ENCODE measurements at regions not wholly inside any gene's neighbourhood (a gene's known extent, or its start where the extent isn't known, plus 50 kb on each side); places are given as distances from the start of the nearest gene placed in this dataset.

DNA sequence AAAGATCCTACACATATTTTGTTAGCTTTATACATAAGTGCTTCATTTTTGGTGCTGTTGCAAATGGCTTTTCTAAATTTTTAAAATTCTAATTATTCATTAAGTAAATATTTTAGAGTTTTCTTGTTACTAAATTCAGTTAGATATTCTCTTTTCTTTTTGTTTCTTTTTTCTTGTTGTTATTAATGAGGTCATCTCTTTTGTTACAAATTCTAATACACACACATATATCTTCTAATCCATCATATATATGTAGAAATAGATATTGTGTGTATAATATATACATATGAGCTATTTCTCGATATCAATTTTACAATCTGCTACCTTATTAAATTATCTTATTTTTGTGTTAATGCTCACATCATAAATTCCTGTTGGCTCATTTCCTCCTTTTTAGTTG is 255.9 kb downstream of the GALR1 start:
- Histone ChIP-seq H3K4me1 (ENCODE audit: insufficient read depth, insufficient read length) (no peaks in the 10 kb centered on the region), H3K9ac (ENCODE audit: insufficient read length, low read depth) (no peak overlapping the region), H3K36me3 (ENCODE audit: insufficient read depth, insufficient read length, low read length) (no peaks in the 10 kb centered on the region), H3K9me3 (ENCODE audit: insufficient read depth, low read length) (no peaks in the 10 kb centered on the region), H3K4me3 (ENCODE audit: insufficient read length, low read depth) (no peak overlapping the region), H3K27me3 (ENCODE audit: insufficient read depth, insufficient read length) (no peaks in the 10 kb centered on the region)
- no peak for DNase-seq (ENCODE audit: low read depth, low spot score)
- TF ChIP-seq SUZ12 (IDR thresholded peaks at IDR 0.05; ENCODE audit: extremely low read depth, insufficient read depth, insufficient read length) (no peak), YY1 (IDR thresholded peaks at IDR 0.05; ENCODE audit: insufficient read depth, insufficient read length) (no peak), ZNF274 (IDR thresholded peaks at IDR 0.05; ENCODE audit: low read depth, low read length) (no peak)

DNA sequence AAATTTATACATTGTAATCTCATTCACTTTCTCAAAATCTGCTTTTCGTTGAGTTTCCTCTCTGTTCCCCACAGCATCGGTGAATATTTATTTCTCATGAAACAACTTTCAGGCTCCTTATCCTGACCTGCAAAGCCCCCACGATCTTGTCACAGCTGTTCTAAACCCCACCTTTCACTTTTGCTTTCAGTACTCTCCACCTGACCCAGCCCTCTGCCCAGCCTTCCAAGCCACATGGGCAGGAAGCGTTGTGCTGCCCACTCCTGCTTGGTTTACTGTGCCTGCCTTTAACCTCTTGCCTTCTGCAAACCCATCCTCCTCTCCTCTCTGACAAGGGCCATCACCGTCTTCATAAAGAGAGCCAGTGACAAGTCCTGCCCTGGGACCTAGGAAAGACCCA is 262.5 kb downstream of the GALR1 start:
- Histone ChIP-seq H3K27me3 (ENCODE audit: insufficient read depth, insufficient read length) (no peaks in the 10 kb centered on the region), H3K36me3 (ENCODE audit: insufficient read depth, insufficient read length, low read length) (no peaks in the 10 kb centered on the region), H3K9ac (ENCODE audit: insufficient read length, low read depth) (no peak overlapping the region), H3K9me3 (ENCODE audit: insufficient read depth, low read length) (no peaks in the 10 kb centered on the region), H3K4me3 (ENCODE audit: insufficient read length, low read depth) (no peak overlapping the region), H3K4me1 (ENCODE audit: insufficient read depth, insufficient read length) (no peaks in the 10 kb centered on the region)
- DNase-seq (ENCODE audit: low read depth, low spot score) = no peak
- no peak for TF ChIP-seq SUZ12 (IDR thresholded peaks at IDR 0.05; ENCODE audit: extremely low read depth, insufficient read depth, insufficient read length)
- no peak for TF ChIP-seq ZNF274 (IDR thresholded peaks at IDR 0.05; ENCODE audit: low read depth, low read length)
- no peak for TF ChIP-seq YY1 (IDR thresholded peaks at IDR 0.05; ENCODE audit: insufficient read depth, insufficient read length)

- no peak for TF ChIP-seq YY1 (IDR thresholded peaks at IDR 0.05; ENCODE audit: insufficient read depth, insufficient read length)
- TF ChIP-seq ZNF274 (IDR thresholded peaks at IDR 0.05; ENCODE audit: low read depth, low read length) = no peak
- TF ChIP-seq SUZ12 (IDR thresholded peaks at IDR 0.05; ENCODE audit: extremely low read depth, insufficient read depth, insufficient read length) = no peak
- no peak for DNase-seq (ENCODE audit: low read depth, low spot score)
- H3K9ac ChIP-seq (ENCODE audit: insufficient read length, low read depth) = no peak overlapping the region
These were observed 268.3 kb downstream of the GALR1 start for GRCh38 chr18:77517901-77518300.

DNA sequence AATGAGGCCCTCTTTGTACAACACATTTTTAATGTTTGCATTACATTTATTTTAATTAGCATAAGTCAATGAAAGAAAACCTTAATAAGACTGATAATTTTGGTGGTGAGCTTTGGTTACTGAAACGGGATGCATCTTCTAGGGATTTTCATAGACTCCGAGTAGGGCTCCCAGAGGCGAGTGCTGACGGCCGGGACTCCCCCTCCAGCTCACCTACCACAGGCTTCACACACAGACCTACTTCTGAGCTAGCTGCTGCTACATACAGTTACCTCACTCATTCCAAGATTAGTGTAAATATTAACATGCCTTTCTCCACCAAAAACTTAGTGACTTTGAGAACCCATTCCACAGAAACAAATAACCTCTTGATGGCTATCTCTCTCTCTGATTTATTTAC is 271.1 kb downstream of the GALR1 start:
- no peaks in the 10 kb centered on the region for H3K4me1 ChIP-seq (ENCODE audit: insufficient read depth, insufficient read length)
- no peak for DNase-seq (ENCODE audit: low read depth, low spot score)
- H3K4me3 ChIP-seq (ENCODE audit: insufficient read length, low read depth) = no peak overlapping the region
- no peaks in the 10 kb centered on the region for H3K9me3 ChIP-seq (ENCODE audit: insufficient read depth, low read length)
- TF ChIP-seq SUZ12 (IDR thresholded peaks at IDR 0.05; ENCODE audit: extremely low read depth, insufficient read depth, insufficient read length) = no peak
- no peak for TF ChIP-seq ZNF274 (IDR thresholded peaks at IDR 0.05; ENCODE audit: low read depth, low read length)
- no peak for TF ChIP-seq YY1 (IDR thresholded peaks at IDR 0.05; ENCODE audit: insufficient read depth, insufficient read length)
- no peak overlapping the region for H3K9ac ChIP-seq (ENCODE audit: insufficient read length, low read depth)
- H3K27me3 ChIP-seq (ENCODE audit: insufficient read depth, insufficient read length) = no peaks in the 10 kb centered on the region
- no peaks in the 10 kb centered on the region for H3K36me3 ChIP-seq (ENCODE audit: insufficient read depth, insufficient read length, low read length)

More at GRCh38 chr18:77517901-77518300, 268.3 kb downstream of the GALR1 start:
- Histone ChIP-seq H3K4me1 (ENCODE audit: insufficient read depth, insufficient read length) (no peaks in the 10 kb centered on the region), H3K27me3 (ENCODE audit: insufficient read depth, insufficient read length) (no peaks in the 10 kb centered on the region), H3K9me3 (ENCODE audit: insufficient read depth, low read length) (no peaks in the 10 kb centered on the region), H3K4me3 (ENCODE audit: insufficient read length, low read depth) (no peak overlapping the region), H3K36me3 (ENCODE audit: insufficient read depth, insufficient read length, low read length) (no peaks in the 10 kb centered on the region)

DNA sequence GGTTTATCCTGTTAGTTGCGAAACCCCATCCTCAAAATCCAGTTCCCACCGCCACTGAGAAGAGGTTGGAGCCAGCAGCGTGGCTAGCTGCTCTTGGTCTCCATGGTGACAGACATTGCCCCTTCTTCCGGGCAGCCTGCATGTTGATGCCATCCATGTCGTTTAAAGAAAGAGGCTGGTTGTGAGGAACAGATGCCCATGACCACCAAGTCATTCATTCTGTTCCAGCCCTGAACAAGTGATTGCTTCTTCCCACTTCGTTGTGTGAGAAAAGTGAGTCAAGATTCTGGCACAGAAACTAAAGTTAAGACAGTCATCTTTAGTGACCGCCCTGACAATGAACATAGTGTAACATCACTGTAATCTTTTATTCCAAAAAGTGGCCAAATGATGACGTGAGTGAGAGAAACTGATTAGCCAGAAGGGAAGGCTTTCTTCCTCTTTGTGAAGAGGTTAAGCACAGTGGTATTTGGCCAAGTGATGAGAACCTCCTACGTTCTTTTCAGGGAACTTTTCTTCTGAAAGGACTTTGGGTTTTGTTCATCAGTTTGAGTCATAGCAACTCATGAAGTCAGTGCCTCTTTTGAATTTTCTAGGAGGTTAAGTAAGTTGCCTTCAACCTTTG is 272.5 kb downstream of the GALR1 start:
- Histone ChIP-seq H3K9me3 (ENCODE audit: insufficient read depth, low read length) (no peaks in the 10 kb centered on the region), H3K4me3 (ENCODE audit: insufficient read length, low read depth) (no peak overlapping the region), H3K9ac (ENCODE audit: insufficient read length, low read depth) (no peak overlapping the region), H3K27me3 (ENCODE audit: insufficient read depth, insufficient read length) (no peaks in the 10 kb centered on the region), H3K4me1 (ENCODE audit: insufficient read depth, insufficient read length) (no peaks in the 10 kb centered on the region), H3K36me3 (ENCODE audit: insufficient read depth, insufficient read length, low read length) (no peaks in the 10 kb centered on the region)
- TF ChIP-seq YY1 (IDR thresholded peaks at IDR 0.05; ENCODE audit: insufficient read depth, insufficient read length) (no peak), ZNF274 (IDR thresholded peaks at IDR 0.05; ENCODE audit: low read depth, low read length) (no peak), SUZ12 (IDR thresholded peaks at IDR 0.05; ENCODE audit: extremely low read depth, insufficient read depth, insufficient read length) (no peak)
- DNase-seq (ENCODE audit: low read depth, low spot score) = no peak

DNA sequence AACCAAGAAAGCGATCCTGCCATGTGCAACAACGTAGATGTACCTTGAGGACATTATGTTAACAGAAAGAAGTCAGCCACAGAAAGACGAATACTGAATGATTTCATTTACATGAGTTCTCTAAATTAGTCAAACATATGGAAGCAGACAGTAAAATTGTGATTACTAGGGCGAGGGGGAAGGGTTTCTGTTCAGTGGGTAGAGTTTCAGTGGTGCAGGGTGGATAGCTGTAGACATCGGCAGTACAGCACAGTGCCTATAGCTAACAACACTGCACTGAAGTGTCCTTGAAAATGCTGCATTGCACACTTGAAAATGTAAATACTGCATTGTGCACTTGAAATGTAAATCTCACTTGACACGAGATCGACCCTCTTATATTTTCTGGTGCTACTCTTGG is 275.3 kb downstream of the GALR1 start:
- H3K36me3 ChIP-seq (ENCODE audit: insufficient read depth, insufficient read length, low read length) = no peaks in the 10 kb centered on the region
- H3K4me1 ChIP-seq (ENCODE audit: insufficient read depth, insufficient read length) = no peaks in the 10 kb centered on the region
- TF ChIP-seq SUZ12 (IDR thresholded peaks at IDR 0.05; ENCODE audit: extremely low read depth, insufficient read depth, insufficient read length) (no peak), ZNF274 (IDR thresholded peaks at IDR 0.05; ENCODE audit: low read depth, low read length) (no peak), YY1 (IDR thresholded peaks at IDR 0.05; ENCODE audit: insufficient read depth, insufficient read length) (no peak)
- no peaks in the 10 kb centered on the region for H3K27me3 ChIP-seq (ENCODE audit: insufficient read depth, insufficient read length)
- H3K4me3 ChIP-seq (ENCODE audit: insufficient read length, low read depth) = no peak overlapping the region
- no peak overlapping the region for H3K9ac ChIP-seq (ENCODE audit: insufficient read length, low read depth)
- no peak for DNase-seq (ENCODE audit: low read depth, low spot score)
- no peaks in the 10 kb centered on the region for H3K9me3 ChIP-seq (ENCODE audit: insufficient read depth, low read length)

- no peak overlapping the region for H3K9ac ChIP-seq (ENCODE audit: insufficient read length, low read depth)
- no peak overlapping the region for H3K4me3 ChIP-seq (ENCODE audit: insufficient read length, low read depth)
- no peaks in the 10 kb centered on the region for H3K4me1 ChIP-seq (ENCODE audit: insufficient read depth, insufficient read length)
- no peaks in the 10 kb centered on the region for H3K27me3 ChIP-seq (ENCODE audit: insufficient read depth, insufficient read length)
- TF ChIP-seq YY1 (IDR thresholded peaks at IDR 0.05; ENCODE audit: insufficient read depth, insufficient read length) (no peak), SUZ12 (IDR thresholded peaks at IDR 0.05; ENCODE audit: extremely low read depth, insufficient read depth, insufficient read length) (no peak), ZNF274 (IDR thresholded peaks at IDR 0.05; ENCODE audit: low read depth, low read length) (no peak)
- H3K9me3 ChIP-seq (ENCODE audit: insufficient read depth, low read length) = no peaks in the 10 kb centered on the region
- no peaks in the 10 kb centered on the region for H3K36me3 ChIP-seq (ENCODE audit: insufficient read depth, insufficient read length, low read length)
- no peak for DNase-seq (ENCODE audit: low read depth, low spot score)
These were observed 277.3 kb downstream of the GALR1 start for GRCh38 chr18:77526962-77527361.
